HepG2 (cell line): ENCODE measurements at regions not wholly inside any gene's neighbourhood (a gene's known extent, or its start where the extent isn't known, plus 50 kb on each side); places are given as distances from the start of the nearest gene placed in this dataset.
A peak's percentile ranks its signal among the peaks of the same experiment; 100 is the strongest.

Experiments used
- ATAC-seq: fragments of 200-7000 bp; cut with Tn5 transposase; 3 replicates; pipeline ENCODE4 v1.9.1; 2020; ENCODE audit warnings: mild to moderate bottlenecking, moderate library complexity
- BruUV-seq: library from RNA; stranded (reverse); fragments of 400-500 nt; replicated peaks from 2 replicates; lab custom pipeline; 2021; lab: Mats Ljungman, UMichigan
- CTCF ChIA-PET: fragments of 300-600 bp; formaldehyde crosslinking; extraction: SDS; loops from one replicate; lab custom pipeline; 2021; ENCODE audit warnings: low total read pairs, inconsistent platforms, low intra/inter-chr PET ratio; lab: Yijun Ruan, JAX
- POLR2A ChIA-PET: fragments of 350-600 bp; sonication (Branson Sonifier 250); formaldehyde crosslinking; loops from one replicate; lab custom pipeline; 2020; ENCODE audit warnings: antibody characterized with exemption, inconsistent platforms; lab: Yijun Ruan, JAX
- DNase-seq: peaks from one replicate; pipeline ENCODE4 v3.0.0-alpha.2; 2015; ENCODE audit warnings: low spot score
- FAIRE-seq: peaks from 3 replicates; lab custom pipeline; 2011; peaks lifted over from hg19 to GRCh38; lab: Jason Lieb, UNC
- H2AFZ ChIP-seq: one replicate; pipeline ENCODE4 v1.6.1; 2011; ENCODE audit warnings: low read length, inconsistent platforms
- H3K27ac ChIP-seq: fragments of 300-600 bp; 3 replicates; pipeline ENCODE4 v1.8.0; 2011; ENCODE audit warnings: mixed run types, mild to moderate bottlenecking, mixed read lengths, low read length, inconsistent platforms; ENCODE audit not compliant: insufficient read depth; ENCODE audit errors: extremely low read length
- H3K27me3 ChIP-seq, 2 experiments: fragments of 200-600 bp in 1 of 2; 2 replicates in 1 of 2; 3 replicates in 1 of 2; pipeline versions ENCODE4 v1.6.0 to v1.8.0; 2011; ENCODE audit warnings: low read length in 2 of 2, mild to moderate bottlenecking in 2 of 2, moderate library complexity in 2 of 2, inconsistent platforms in 1 of 2; ENCODE audit not compliant: insufficient read depth in 2 of 2, control insufficient read depth in 1 of 2
- H3K36me3 ChIP-seq, 2 experiments: fragments of 200-600 bp in 1 of 2; replicated peaks in 1 of 2; 2 replicates in 1 of 2; 3 replicates in 1 of 2; pipeline versions ENCODE4 v1.5.1 to v1.8.0; 2011; ENCODE audit warnings: low read length in 2 of 2, inconsistent platforms in 1 of 2; ENCODE audit not compliant: insufficient read depth in 2 of 2, control insufficient read depth in 1 of 2
- H3K4me1 ChIP-seq: 2 replicates; pipeline ENCODE4 v1.5.1; 2012; ENCODE audit warnings: low read length, inconsistent platforms; ENCODE audit not compliant: insufficient read depth
- H3K4me2 ChIP-seq: 2 replicates; pipeline ENCODE4 v1.6.0; 2011; ENCODE audit warnings: low read depth, low read length, inconsistent platforms
- H3K4me3 ChIP-seq, 3 experiments: fragments of 200-600 bp in 1 of 3; sonication (generic), shearing (Covaris generic) in 1 of 3; replicated peaks in 1 of 3; 2 replicates each; pipeline ENCODE4 v1.5.1; 2011 to 2016; ENCODE audit warnings: low read length in 3 of 3, inconsistent platforms in 2 of 3, low read depth in 2 of 3, mild to moderate bottlenecking in 2 of 3, control low read depth in 1 of 3, mixed read lengths in 1 of 3; ENCODE audit not compliant: insufficient read depth in 1 of 3
- H3K79me2 ChIP-seq: one replicate; pipeline ENCODE4 v1.6.1; 2011; ENCODE audit warnings: low read length, inconsistent platforms; ENCODE audit not compliant: insufficient read depth
- H3K9ac ChIP-seq: 2 replicates; pipeline ENCODE4 v1.6.0; 2011; ENCODE audit warnings: mild to moderate bottlenecking, low read depth, low read length, inconsistent platforms; ENCODE audit not compliant: insufficient read depth
- H3K9me3 ChIP-seq: 2 replicates; pipeline ENCODE4 v1.5.1; 2012; ENCODE audit warnings: mild to moderate bottlenecking, low read length
- H4K20me1 ChIP-seq: 2 replicates; pipeline ENCODE4 v1.6.0; 2011; ENCODE audit warnings: inconsistent platforms, mild to moderate bottlenecking, low read length, moderate library complexity; ENCODE audit not compliant: insufficient read depth
- HNRNPK ChIP-seq: fragments of 200-400 bp; formaldehyde crosslinking; IDR thresholded peaks from 2 replicates; pipeline ENCODE4 v1.6.1; 2018; ENCODE audit warnings: low read length, low read depth, moderate library complexity, mild to moderate bottlenecking; ENCODE audit not compliant: poor library complexity, severe bottlenecking
- PCBP1 ChIP-seq: fragments of 200-400 bp; formaldehyde crosslinking; IDR thresholded peaks from 2 replicates; pipeline ENCODE4 v1.6.1; 2017; ENCODE audit warnings: mild to moderate bottlenecking, low read depth, low read length, borderline replicate concordance
- ZNF430 ChIP-seq: sonication (generic); formaldehyde crosslinking; IDR thresholded peaks from 2 replicates; pipeline ENCODE4 v1.9.0; 2021; ENCODE audit warnings: mild to moderate bottlenecking, missing genetic modification reagents
- ZNF737 ChIP-seq: sonication (generic); formaldehyde crosslinking; IDR thresholded peaks from 2 replicates; pipeline ENCODE4 v1.5.0; 2020; ENCODE audit warnings: missing genetic modification reagents, mild to moderate bottlenecking, borderline replicate concordance
- WGBS: methylation state at CpG from one replicate; pipeline ENCODE4 v1.1.6; 2017; ENCODE audit warnings: low lambda C conversion rate; 5-methylcytosine and 5-hydroxymethylcytosine counted together
- in situ Hi-C: cut with HindIII; loops from 2 replicates; pipeline ENCODE4 v1.10.0; 2017; ENCODE audit warnings: low pct_unique_long_range_greater_than_20kb; ENCODE audit not compliant: extremely low pct_ligation_motif_present
- intact Hi-C: fragments of 100-400 bp; cut with micrococcal nuclease; formaldehyde crosslinking; loops from one replicate; pipeline ENCODE4 v1.10.0; 2022; ENCODE audit not compliant: unreplicated experiment
- TF ChIP-seq, protein P1 (sequence below): sonication (generic); formaldehyde crosslinking; IDR thresholded peaks from 2 replicates; pipeline ENCODE4 v1.8.0; 2022; ENCODE audit warnings: mild to moderate bottlenecking, missing genetic modification reagents, moderate library complexity
- TF ChIP-seq, protein P2 (sequence below): sonication (generic); formaldehyde crosslinking; IDR thresholded peaks from 2 replicates; pipeline ENCODE4 v1.8.0; 2022; ENCODE audit warnings: mild to moderate bottlenecking, missing genetic modification reagents, moderate library complexity

DNA sequence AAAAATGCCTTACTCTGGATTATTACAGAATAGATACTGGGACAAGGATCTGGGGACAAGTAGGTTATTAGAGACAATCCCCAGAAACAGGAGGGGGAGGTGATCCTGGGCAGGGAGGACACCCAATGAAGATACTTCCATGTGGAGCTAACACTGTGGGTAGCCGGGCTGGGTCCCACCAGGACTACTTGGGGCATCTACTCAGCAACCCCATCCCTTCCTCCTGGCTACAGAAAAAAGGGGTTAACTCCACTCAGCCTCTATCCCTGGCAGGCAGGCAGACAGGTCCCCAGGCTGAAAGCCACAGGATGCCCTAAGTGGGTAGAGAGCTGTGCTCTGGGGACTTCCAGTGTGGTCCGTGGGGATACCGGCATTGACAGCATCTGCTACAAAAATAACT lies 68.0 kb upstream of the NXT1 start (continued):
- TF ChIP-seq ZNF430 (CRISPR knock-in tag) (no peak), ZNF737 (CRISPR knock-in tag) (no peak)
- TF ChIP-seq, protein P1, sequence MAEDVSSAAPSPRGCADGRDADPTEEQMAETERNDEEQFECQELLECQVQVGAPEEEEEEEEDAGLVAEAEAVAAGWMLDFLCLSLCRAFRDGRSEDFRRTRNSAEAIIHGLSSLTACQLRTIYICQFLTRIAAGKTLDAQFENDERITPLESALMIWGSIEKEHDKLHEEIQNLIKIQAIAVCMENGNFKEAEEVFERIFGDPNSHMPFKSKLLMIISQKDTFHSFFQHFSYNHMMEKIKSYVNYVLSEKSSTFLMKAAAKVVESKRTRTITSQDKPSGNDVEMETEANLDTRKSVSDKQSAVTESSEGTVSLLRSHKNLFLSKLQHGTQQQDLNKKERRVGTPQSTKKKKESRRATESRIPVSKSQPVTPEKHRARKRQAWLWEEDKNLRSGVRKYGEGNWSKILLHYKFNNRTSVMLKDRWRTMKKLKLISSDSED (CRISPR knock-in tag) = no peak

DNA sequence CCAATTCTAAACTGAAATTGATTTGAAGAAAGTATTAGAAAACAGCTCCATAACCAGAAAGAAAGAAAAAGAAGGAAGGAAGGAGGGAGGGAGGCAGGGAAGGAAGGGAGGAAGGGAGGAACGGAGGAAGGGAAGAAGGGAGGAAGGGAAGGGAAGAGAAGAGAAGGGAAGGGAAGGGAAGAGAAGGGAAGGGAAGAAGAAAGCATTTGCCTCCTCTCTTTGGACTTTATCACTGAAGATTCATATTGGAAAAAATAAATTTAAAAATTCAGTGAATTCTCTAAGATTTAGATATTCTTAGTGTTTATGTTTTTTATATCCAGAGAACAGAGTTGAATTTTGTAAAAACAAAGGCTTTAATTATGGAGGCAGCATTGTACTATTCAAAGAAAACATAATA lies 68.5 kb upstream of the NXT1 start:
- Histone ChIP-seq H3K9ac (no peak overlapping the region), H3K27ac (no peak overlapping the region), H3K79me2 (no peaks in the 10 kb centered on the region), H3K36me3 (no peaks in the 10 kb centered on the region), H3K4me2 (no peak overlapping the region), H2AFZ (no peak overlapping the region), H3K4me3 (no peak overlapping the region), H3K4me1 (0 out of 2 replicates have a peak, but pooled peaks cover 2% of the 10 kb centered on the region), H3K9me3 (no peaks in the 10 kb centered on the region), H4K20me1 (no peaks in the 10 kb centered on the region), H3K27me3 (peaks cover 0 to 2% of the 10 kb centered on the region in 2 experiments; a peak in 1 of 5 replicates)
- CTCF ChIA-PET = no interaction called here
- 1% methylated on average over 1 of the region's 1 CpG for WGBS
- POLR2A ChIA-PET = no interaction called here
- no peak for FAIRE-seq
- in situ Hi-C loops (no loop called here), intact Hi-C loops (no loop called here)
- no TSS peak for BruUV-seq
- ATAC-seq = no peak
- TF ChIP-seq PCBP1 (0 out of 2 replicates have a peak, but pooled peaks have one; percentile 18), HNRNPK (peak; percentile 66)
- TF ChIP-seq, protein P2, sequence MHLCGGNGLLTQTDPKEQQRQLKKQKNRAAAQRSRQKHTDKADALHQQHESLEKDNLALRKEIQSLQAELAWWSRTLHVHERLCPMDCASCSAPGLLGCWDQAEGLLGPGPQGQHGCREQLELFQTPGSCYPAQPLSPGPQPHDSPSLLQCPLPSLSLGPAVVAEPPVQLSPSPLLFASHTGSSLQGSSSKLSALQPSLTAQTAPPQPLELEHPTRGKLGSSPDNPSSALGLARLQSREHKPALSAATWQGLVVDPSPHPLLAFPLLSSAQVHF (CRISPR knock-in tag) = no peak
- DNase-seq = no peak
